ENCODE measurements at regions not wholly inside any gene's neighbourhood (a gene's known extent, or its start where the extent isn't known, plus 50 kb on each side); places are given as distances from the start of the nearest gene placed in this dataset.

- no peak for TF ChIP-seq CTCF (IDR thresholded peaks at IDR 0.05; ENCODE audit: borderline replicate concordance, extremely low read depth, low read length, poor library complexity, severe bottlenecking)
- TF ChIP-seq EZH2 (IDR thresholded peaks at IDR 0.05; ENCODE audit: borderline replicate concordance, low read depth, low read length, severe bottlenecking), result no peak
Measured at GRCh38 chr2:22062679-22063078, 938.9 kb downstream of the TDRD15 start.

Data from DND-41 (cell line).